Osteocyte (in vitro differentiated cells): ENCODE measurements at regions not wholly inside any gene's neighbourhood (a gene's known extent, or its start where the extent isn't known, plus 50 kb on each side); places are given as distances from the start of the nearest gene placed in this dataset.

Experiments
- DNase-seq: peaks from one replicate; pipeline ENCODE4 v3.0.0; 2021; ENCODE audit warnings: mixed read lengths; ENCODE audit not compliant: unreplicated experiment; ENCODE audit errors: extremely low spot score
- H3K27ac Mint-ChIP-seq: one replicate; pipeline ENCODE4 v1.8.0; 2021; ENCODE audit warnings: mild to moderate bottlenecking, mixed read lengths; ENCODE audit not compliant: unreplicated experiment
- H3K27me3 Mint-ChIP-seq: one replicate; pipeline ENCODE4 v1.8.0; 2021; ENCODE audit warnings: mixed read lengths; ENCODE audit not compliant: unreplicated experiment
- H3K36me3 Mint-ChIP-seq: one replicate; pipeline ENCODE4 v1.8.0; 2021; ENCODE audit warnings: mixed read lengths; ENCODE audit not compliant: unreplicated experiment
- H3K4me1 Mint-ChIP-seq: one replicate; pipeline ENCODE4 v1.8.0; 2021; ENCODE audit warnings: mixed read lengths; ENCODE audit not compliant: unreplicated experiment
- H3K4me3 Mint-ChIP-seq: one replicate; pipeline ENCODE4 v1.8.0; 2021; ENCODE audit warnings: mild to moderate bottlenecking, moderate library complexity, mixed read lengths; ENCODE audit not compliant: unreplicated experiment
- H3K9me3 Mint-ChIP-seq: one replicate; pipeline ENCODE4 v1.8.0; 2021; ENCODE audit warnings: mixed read lengths; ENCODE audit not compliant: unreplicated experiment
- TF ChIP-seq, protein P1 (sequence below): fragments of 200-600 bp; sonication (generic); IDR thresholded peaks from 2 replicates; pipeline ENCODE4 v1.5.0; 2021; ENCODE audit warnings: antibody characterized with exemption, mild to moderate bottlenecking, moderate library complexity

- H3K4me1 Mint-ChIP-seq: no peaks in the 10 kb centered on the region
Measured at GRCh38 chr9:81445331-81445921, 243.9 kb downstream of the TLE1 start.

DNA sequence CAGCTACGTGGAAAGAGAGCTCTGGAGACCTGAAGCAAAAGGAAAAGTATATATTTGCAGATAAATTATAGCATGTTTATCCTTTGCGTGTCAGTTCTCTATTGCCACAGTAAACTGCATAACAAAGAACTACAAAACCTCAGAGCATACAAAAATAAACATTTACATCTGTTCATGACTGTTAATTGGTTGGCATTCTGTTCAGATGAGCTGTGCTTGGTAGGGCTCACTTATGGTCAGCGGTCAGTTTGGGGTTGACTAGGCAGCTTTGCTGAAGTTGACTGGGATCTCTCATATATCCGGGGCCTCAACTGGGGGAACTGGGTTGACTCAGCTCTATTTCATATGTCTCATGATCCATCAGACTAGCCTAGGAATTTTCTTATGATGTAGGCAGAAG, 257.7 kb downstream of the TLE1 start:
- peaks cover 12% of the 10 kb centered on the region for H3K9me3 Mint-ChIP-seq
- H3K27ac Mint-ChIP-seq: no peak overlapping the region
- no peaks in the 10 kb centered on the region for H3K27me3 Mint-ChIP-seq

More at GRCh38 chr9:81445331-81445921, 243.9 kb downstream of the TLE1 start:
- Mint-ChIP-seq H3K4me3 (no peak overlapping the region), H3K27me3 (no peaks in the 10 kb centered on the region), H3K27ac (no peak overlapping the region), H3K36me3 (peaks cover 11% of the 10 kb centered on the region), H3K9me3 (peaks cover 32% of the 10 kb centered on the region)
- DNase-seq: no peak
- TF ChIP-seq, protein P1, sequence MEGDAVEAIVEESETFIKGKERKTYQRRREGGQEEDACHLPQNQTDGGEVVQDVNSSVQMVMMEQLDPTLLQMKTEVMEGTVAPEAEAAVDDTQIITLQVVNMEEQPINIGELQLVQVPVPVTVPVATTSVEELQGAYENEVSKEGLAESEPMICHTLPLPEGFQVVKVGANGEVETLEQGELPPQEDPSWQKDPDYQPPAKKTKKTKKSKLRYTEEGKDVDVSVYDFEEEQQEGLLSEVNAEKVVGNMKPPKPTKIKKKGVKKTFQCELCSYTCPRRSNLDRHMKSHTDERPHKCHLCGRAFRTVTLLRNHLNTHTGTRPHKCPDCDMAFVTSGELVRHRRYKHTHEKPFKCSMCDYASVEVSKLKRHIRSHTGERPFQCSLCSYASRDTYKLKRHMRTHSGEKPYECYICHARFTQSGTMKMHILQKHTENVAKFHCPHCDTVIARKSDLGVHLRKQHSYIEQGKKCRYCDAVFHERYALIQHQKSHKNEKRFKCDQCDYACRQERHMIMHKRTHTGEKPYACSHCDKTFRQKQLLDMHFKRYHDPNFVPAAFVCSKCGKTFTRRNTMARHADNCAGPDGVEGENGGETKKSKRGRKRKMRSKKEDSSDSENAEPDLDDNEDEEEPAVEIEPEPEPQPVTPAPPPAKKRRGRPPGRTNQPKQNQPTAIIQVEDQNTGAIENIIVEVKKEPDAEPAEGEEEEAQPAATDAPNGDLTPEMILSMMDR: no peak

GRCh38 chr9:81430727-81431126, 258.6 kb downstream of the TLE1 start:
- Mint-ChIP-seq H3K4me3 (no peak overlapping the region), H3K27me3 (no peaks in the 10 kb centered on the region), H3K4me1 (peaks cover 5% of the 10 kb centered on the region), H3K27ac (no peak overlapping the region), H3K9me3 (peaks cover 16% of the 10 kb centered on the region), H3K36me3 (peaks cover 12% of the 10 kb centered on the region)
- no peak for DNase-seq
- TF ChIP-seq, protein P1: no peak

More for the DNA sequence above, 257.7 kb downstream of the TLE1 start:
- Mint-ChIP-seq H3K4me3 (no peak overlapping the region), H3K36me3 (peaks cover 9% of the 10 kb centered on the region), H3K4me1 (peaks cover 5% of the 10 kb centered on the region)
- DNase-seq: no peak
- TF ChIP-seq, protein P1: no peak

- Mint-ChIP-seq H3K36me3 (peaks cover 12% of the 10 kb centered on the region), H3K4me3 (no peak overlapping the region), H3K27me3 (no peaks in the 10 kb centered on the region), H3K9me3 (peaks cover 31% of the 10 kb centered on the region), H3K27ac (no peak overlapping the region), H3K4me1 (peaks cover 25% of the 10 kb centered on the region)
- DNase-seq: no peak
- TF ChIP-seq, protein P1: no peak
Measured at GRCh38 chr9:81427870-81428269, 261.5 kb downstream of the TLE1 start.

DNA sequence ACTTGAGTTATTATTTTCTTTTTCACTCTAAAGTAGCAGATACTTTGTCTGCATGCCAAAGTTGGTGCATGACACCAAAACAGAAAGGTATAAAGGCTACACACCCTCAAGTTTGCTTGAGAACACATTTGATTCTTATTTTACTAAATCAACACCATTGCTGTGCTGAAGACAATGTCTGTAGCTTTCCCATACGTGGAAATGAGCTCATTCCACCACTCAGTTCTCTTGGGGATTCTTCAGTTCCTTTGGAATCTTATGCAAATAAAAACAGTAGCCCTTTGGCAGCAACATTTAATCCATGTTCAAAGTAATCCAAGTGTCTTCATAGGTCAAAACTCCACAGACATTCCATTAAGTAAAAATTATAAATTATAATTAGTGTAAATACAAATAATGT, 264.9 kb downstream of the TLE1 start:
- peaks cover 20% of the 10 kb centered on the region for H3K4me1 Mint-ChIP-seq
- peaks cover 11% of the 10 kb centered on the region for H3K36me3 Mint-ChIP-seq
- DNase-seq: no peak
- H3K27me3 Mint-ChIP-seq: no peaks in the 10 kb centered on the region
- H3K9me3 Mint-ChIP-seq: peaks cover 38% of the 10 kb centered on the region
- peak overlapping the region; percentile 61 for H3K27ac Mint-ChIP-seq
- no peak overlapping the region for H3K4me3 Mint-ChIP-seq
- TF ChIP-seq, protein P1: no peak
